CD4-positive, alpha-beta T cell treated with Interleukin-10 for 1 hour (primary cell): ENCODE measurements at regions not wholly inside any gene's neighbourhood (a gene's known extent, or its start where the extent isn't known, plus 50 kb on each side); places are given as distances from the start of the nearest gene placed in this dataset.

Experiments used
- DNase-seq: peaks from one replicate; pipeline ENCODE4 v3.0.0-alpha.2; 2020

GRCh38 chr12:108043286-108043685 lies 85.8 kb upstream of the WSCD2 start:
- no peak for DNase-seq

DNA sequence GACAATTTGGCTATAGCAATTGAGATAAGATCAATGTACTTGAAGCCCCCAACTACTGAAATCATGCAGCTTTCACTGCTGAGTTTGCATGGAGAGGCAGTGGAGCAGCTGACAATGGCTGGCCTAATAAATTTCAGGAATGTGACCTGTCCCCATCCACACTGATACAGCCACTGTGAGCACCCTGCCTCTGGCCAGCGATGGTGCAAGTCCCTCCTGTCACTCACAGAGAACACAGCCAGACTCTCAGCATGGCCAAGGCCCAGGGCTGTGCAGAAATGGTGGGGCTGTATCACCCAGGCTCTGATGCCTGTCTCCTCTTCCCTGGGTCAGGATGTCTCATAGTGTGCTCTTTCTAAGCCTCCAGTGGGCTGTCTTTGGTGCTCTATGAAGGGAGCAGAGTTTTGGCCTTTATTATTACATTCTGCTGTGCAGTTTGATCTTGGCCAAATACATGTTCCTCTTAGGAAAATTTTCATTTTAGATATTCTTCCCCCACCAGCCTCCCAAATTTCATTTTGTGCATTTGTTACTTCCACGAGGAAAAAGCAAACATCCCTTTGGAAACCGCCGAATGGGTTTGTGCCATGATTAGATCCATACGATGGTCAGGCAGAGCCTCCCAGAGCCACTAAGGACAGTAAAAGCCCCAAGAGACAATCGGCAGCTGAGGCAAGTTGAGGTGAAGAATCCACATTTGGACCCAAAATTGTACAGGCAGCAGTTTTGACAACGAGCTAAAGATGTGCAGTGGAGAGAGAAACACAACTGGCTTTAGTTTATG lies 85.1 kb upstream of the WSCD2 start:
- DNase-seq = no peak

DNA sequence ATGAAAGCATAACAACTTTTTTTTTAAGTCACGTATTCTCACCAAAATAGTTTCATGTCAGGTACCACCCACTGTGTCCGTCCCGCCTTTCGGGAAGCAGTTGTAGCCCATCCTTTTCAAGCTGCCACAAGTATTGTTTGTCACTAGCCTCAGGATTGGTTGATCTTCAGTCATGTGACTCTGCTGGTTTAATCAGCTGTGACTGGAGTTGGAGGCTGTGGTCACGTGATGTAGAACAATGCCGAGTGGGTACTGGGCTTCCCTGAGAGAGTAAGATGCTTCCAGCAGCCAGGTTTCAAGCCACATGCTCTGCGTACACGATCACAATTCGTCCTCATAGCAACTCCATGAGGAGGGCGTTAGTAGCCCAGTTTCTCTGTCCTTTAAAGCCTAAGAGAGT lies 83.0 kb upstream of the WSCD2 start:
- DNase-seq = no peak

DNA sequence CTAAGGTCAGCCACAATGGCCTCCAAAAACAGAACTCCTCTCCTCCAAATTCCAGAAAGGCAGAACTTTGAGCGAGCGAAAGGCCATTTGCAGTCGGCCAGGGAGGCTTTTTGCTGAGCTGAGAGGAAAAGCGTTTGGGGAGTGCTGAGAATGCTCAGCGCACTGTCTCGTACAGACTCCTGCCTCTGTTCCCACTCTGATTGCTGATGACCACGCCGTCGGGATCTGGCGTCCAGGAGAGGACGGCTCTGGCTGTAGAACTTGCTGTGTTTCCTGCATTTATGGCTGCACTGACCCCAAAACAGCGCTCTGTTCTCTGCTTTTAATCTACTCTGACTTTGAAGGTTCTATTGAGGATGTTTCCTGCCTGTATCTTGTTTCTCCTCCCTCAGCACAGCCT lies 82.4 kb upstream of the WSCD2 start:
- DNase-seq = no peak

- no peak for DNase-seq
These were observed 82.0 kb upstream of the WSCD2 start for GRCh38 chr12:108047071-108047550.

DNA sequence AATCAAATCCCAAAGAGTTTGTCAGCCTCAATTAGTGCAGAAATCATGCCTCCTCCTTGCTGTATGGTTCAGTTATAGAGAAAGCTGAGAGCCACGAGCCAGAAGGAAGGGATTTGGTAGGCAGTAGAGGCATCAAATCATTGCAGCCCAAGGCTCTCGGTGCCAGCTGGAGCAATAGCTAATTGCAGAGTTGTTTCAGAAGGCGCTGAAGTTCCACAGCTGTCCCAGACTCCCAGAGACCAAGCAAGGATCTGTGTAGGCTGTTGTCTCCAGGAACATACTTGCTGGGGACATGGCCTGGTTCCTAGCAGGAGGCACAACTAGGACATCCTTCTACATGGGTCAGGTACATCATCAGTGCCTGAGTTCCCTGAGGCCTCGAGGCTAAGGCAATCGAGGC lies 80.4 kb upstream of the WSCD2 start:
- DNase-seq = no peak

DNA sequence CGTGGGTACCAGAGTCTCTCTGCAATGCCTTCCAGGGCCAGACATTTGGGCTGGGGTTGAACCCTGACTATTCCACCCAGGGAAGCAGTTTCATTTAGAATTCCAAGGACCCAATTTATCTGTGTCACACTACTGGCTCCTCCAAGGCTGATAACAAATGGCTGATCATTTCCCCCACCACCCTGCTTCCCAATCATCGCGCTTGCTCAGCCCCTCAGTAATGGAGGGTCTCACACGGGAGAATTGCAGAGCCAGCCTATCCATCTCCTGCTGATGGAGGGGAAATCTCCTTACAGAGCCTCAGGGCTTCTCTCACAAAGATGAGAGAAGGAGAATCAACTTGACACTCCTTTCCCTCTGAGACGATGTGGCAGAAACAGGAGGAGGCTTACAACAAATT lies 78.4 kb upstream of the WSCD2 start:
- DNase-seq = no peak

- DNase-seq = peak; percentile 18
These were observed 76.8 kb upstream of the WSCD2 start for GRCh38 chr12:108052260-108052659.

GRCh38 chr12:108053512-108053911 lies 75.6 kb upstream of the WSCD2 start:
- DNase-seq = no peak

GRCh38 chr12:108054496-108054895 lies 74.6 kb upstream of the WSCD2 start:
- no peak for DNase-seq

DNA sequence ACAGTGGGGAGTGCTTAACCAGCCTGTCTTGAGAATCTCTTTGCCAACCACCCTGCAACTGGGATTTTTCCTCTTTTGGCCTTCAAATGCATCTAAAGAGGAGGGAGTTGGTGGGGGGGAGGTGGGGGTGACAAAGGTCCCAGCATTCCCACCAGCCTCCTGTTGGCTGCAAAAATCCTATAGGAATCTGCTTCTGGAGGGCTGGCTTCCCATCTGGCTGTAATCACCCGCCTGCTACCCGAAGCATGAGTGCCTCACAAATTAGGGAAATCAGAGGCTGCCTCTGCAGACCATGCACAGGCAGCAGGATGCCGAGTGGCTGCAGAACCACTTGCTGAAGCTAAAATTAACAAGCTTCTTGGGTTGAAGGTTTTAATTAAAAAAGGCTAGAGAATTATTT lies 73.9 kb upstream of the WSCD2 start:
- no peak for DNase-seq

DNA sequence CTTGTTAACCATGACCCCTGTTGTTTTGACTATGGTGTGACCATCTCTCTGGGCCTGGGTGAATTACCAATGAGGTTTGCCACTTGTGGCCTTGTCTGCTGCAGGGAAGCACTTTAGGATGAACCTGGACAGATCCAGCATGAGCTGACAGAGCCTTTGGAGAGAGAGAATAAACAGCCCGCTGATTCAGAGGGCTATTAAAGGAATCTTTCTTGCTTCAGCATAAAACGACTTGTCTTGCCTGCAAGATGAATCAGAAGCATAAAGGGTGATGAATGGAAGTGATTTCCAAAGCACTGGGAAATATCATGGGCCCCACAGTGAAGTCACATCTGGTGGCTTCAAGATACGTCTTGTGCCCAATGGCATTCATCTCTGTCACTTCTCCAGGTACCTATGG lies 69.0 kb upstream of the WSCD2 start:
- DNase-seq = no peak

DNA sequence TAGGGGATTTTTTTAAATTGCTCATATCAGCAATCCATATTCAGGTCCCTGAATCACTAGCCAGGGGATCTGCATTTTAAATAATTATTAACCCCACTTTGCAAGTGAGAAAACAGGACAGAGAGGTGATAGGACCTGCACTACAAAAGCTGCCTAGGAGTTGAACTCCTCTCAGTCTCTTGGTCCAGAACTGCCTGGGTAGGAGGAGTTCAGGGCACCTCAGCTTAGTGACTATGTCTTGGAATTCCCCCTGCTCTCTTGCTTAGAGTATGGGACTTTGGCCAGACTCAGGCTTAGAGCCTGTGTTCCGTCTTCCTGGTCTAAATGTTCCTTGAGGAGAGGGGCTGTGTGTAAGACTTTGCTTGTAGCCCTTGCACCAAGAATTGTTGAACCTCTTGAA lies 68.2 kb upstream of the WSCD2 start:
- no peak for DNase-seq

GRCh38 chr12:108063192-108063591 lies 65.9 kb upstream of the WSCD2 start:
- DNase-seq = peak; percentile 6

DNA sequence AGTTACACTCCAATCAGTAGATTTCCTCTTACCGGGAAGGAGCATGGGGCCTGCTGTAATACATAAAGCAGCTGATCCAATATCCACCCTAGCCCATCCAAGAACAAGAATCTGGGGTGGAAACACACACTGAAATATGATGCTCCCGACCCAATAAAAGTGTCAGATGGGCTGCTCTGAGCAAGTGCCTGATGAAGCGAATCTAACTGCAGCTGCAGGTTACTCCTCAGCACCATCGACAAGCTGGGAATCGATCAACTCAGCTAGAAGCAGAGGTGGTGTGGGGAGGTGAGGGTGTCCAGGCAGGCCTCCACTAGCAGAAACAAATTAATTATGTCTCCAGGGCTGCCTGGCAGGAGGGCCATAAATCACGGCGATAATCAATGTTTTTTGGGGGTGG lies 64.0 kb upstream of the WSCD2 start:
- no peak for DNase-seq

DNA sequence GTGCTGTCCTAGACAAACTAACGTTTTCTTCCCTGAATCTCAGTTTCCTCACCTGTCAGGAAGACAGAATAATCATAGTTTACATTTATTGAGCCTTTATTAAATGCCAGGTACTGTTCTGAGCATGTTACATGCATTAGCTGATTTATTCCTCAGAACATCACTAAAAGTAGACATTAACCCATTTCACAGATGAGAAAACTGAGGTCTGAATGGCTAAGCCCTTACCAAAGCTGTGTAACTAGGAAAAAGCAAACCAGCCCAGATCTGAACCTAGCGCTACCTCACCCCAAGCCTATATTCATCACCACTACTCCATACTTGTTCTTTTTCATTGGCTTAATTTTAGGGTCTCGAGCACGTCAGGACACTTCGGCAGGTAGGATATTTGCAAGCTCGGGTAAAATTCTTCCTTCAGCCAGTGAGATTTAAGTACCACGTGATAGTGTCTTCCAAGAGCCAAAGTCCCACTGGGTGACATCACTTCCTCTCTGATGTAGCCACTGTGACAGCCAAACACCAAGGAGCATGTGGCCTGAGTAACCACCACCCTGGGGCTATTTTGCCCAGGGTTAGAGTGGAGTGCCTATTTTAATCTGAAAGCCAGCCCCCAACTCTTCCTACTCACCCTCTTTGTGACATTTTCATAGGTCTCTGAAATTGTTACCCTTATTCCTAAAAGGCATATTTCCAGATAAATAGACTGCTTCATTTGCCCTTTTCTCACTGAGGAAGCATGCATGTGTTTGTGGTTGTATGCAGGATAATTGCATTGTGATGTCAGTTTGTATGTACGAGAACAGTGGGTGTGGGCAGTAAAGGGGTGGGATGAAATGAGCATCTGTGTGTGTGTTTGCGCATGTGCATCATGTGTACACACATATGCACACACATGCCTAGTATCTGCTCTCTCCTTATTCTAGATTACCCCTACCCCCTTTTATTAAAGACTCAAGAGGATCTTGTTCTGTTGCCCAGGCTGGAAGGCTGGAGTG lies 62.2 kb upstream of the WSCD2 start:
- DNase-seq = no peak

DNA sequence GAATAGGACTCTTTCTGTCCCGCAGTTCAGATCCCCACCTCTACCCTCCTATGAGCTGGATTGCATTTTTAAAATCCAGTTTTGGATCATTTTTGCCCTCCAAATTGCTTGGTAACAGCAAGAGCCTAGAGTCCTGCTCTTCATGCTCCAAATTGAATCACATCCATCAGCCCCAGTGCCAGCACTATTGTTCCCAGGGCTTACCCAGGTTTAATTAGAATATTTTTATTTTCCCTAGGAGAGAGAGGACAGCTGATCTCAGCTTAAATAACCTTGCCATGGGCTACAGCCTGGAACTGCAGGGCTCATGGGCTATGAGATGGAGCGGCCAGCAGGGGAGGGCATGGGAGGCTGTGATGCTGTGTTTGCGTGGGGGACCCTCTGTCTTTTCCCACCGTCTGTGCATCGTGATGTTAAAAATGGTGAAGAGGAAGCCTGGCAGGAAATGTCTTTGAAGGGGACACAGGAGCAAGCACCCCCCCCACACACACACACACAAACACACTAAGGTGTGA lies 59.4 kb upstream of the WSCD2 start:
- DNase-seq = no peak

DNA sequence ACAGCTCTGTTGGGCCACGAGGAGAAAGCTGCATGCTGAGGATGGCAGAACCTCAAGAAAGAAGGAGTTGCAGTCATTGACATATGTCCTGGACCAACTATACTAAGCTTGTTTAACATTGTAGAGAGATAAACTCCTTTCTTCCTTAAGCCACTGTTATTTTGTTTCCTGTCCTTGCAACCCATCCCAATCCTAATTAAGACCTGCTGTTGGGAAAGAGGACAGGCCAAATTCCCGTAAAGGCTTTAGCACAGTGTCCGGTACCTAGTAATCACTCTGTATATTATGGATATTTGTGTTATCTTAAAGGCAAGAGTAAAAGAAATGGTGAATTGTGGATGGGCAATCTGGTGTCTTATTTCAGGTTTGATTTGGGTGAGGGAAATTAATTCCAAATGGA lies 53.5 kb upstream of the WSCD2 start:
- no peak for DNase-seq

DNA sequence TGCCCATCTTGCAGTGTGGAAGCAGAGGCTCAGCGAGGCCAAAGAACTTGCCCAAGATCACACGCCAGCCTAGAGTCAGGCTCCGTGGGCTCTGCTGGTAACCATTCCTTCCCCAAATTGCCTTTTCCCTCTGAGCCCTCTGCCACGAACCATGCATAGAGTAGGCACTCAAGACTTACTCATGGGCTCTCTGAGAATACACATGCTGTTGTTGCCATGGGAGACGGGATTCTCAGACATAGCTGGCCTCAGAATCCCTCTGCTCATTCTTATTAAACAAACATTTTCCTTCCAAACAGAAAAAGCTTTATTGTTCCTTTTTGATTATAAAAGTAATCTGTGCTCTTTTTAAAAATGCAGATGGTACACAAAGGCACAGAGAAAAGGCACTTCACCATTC lies 52.5 kb upstream of the WSCD2 start:
- DNase-seq = no peak

GRCh38 chr12:108078428-108078827 lies 50.7 kb upstream of the WSCD2 start:
- no peak for DNase-seq
